Spleen (tissue), 11 donors: ENCODE measurements at regions not wholly inside any gene's neighbourhood (a gene's known extent, or its start where the extent isn't known, plus 50 kb on each side); places are given as distances from the start of the nearest gene placed in this dataset.

ENCODE experiments used
- DNase-seq: peaks from one replicate; pipeline ENCODE4 v3.0.0-alpha.2; 2020
- H3K27ac ChIP-seq, 8 donors: fragments of 200-600 bp; sonication (generic) in 7 of 8; 1 replicate in 4 of 8; 2 replicates in 4 of 8; pipeline versions ENCODE4 v1.5.0 to v1.8.0; 2016 to 2021; ENCODE audit warnings: inconsistent platforms in 4 of 8, mild to moderate bottlenecking in 4 of 8, moderate library complexity in 1 of 8
- H3K27me3 ChIP-seq, 7 donors: fragments of 200-600 bp; sonication (generic) in 6 of 7; replicated peaks in 1 of 7; 1 replicate in 4 of 7; 2 replicates in 3 of 7; pipeline versions ENCODE4 v1.5.0 to v1.8.0; 2016 to 2021; ENCODE audit warnings: inconsistent platforms in 3 of 7, mild to moderate bottlenecking in 1 of 7
- H3K36me3 ChIP-seq, 6 donors: fragments of 200-600 bp; sonication (generic) in 5 of 6; 1 replicate in 4 of 6; 2 replicates in 2 of 6; pipeline versions ENCODE4 v1.5.0 to v1.8.0; 2016 to 2021; ENCODE audit warnings: inconsistent platforms in 2 of 6
- H3K4me1 ChIP-seq, 6 donors: fragments of 200-600 bp; sonication (generic) in 5 of 6; 1 replicate in 3 of 6; 2 replicates in 3 of 6; pipeline versions ENCODE4 v1.5.0 to v1.8.0; 2016 to 2021; ENCODE audit warnings: inconsistent platforms in 3 of 6
- H3K4me3 ChIP-seq, 8 donors: fragments of 200-600 bp; sonication (generic) in 7 of 8; 1 replicate in 4 of 8; 2 replicates in 4 of 8; pipeline versions ENCODE4 v1.5.0 to v1.8.0; 2016 to 2021; ENCODE audit warnings: inconsistent platforms in 4 of 8, mild to moderate bottlenecking in 4 of 8, moderate library complexity in 2 of 8
- H3K9me3 ChIP-seq, 8 donors: fragments of 200-600 bp; sonication (generic) in 7 of 8; 1 replicate in 4 of 8; 2 replicates in 4 of 8; pipeline versions ENCODE4 v1.5.0 to v1.8.0; 2016 to 2021; ENCODE audit warnings: inconsistent platforms in 4 of 8
- CTCF ChIP-seq, 11 experiments: fragments of 200-600 bp in 7 of 11; fragments of 450-650 bp in 4 of 11; sonication (generic) in 4 of 11; IDR thresholded peaks in 8 of 11; conservative IDR thresholded peaks in 3 of 11; 1 replicate in 7 of 11; 2 replicates in 4 of 11; pipeline versions ENCODE4 v1.4.0 to v1.8.0; 2016 to 2021; ENCODE audit warnings: antibody characterized with exemption in 11 of 11, inconsistent platforms in 4 of 11, mild to moderate bottlenecking in 1 of 11
- POLR2A ChIP-seq, 3 donors: fragments of 450-650 bp; IDR thresholded peaks; one replicate each; pipeline ENCODE4 v1.5.1; 2017; ENCODE audit warnings: antibody characterized with exemption in 3 of 3, mild to moderate bottlenecking in 1 of 3
- POLR2AphosphoS5 ChIP-seq, 3 donors: sonication (generic); formaldehyde crosslinking; IDR thresholded peaks; one replicate each; pipeline ENCODE4 v1.5.1; 2017; ENCODE audit warnings: antibody characterized with exemption in 3 of 3
- WGBS, 5 donors: extraction: QIAGEN DNeasy Blood & Tissue Kit in 3 of 5; methylation state at CpG; one replicate each; pipeline versions ENCODE4 v1.1.5 to v1.1.7; 2013 to 2018; 5-methylcytosine and 5-hydroxymethylcytosine counted together
- intact Hi-C: fragments of 100-400 bp; cut with DNase I; formaldehyde crosslinking; loops from one replicate; pipeline ENCODE4 v1.15.0; 2023; ENCODE audit warnings: low total_unique reads
- donor health status: healthy with polysubstance abuse.
- donor health status: DM: no; HTN: no; CAD: no; lungs with moderate emphysema.
- donor health status: DM: no; HTN: no; CAD: no.
- donor health status: Bipolar disorder and iron deficiency.
- donor health status: healthy.
- donor health status: DM: no; HTN: no; CAD: no.
- donor health status: DM: yes; HTN: yes; CAD: no.

- no peak for DNase-seq
- Histone ChIP-seq H3K27me3 (no peaks in the 10 kb centered on the region), H3K4me1 (no peaks in the 10 kb centered on the region), H3K9me3 (no peaks in the 10 kb centered on the region), H3K36me3 (no peaks in the 10 kb centered on the region), H3K4me3 (no peak overlapping the region), H3K27ac (no peak overlapping the region)
- TF ChIP-seq POLR2A (IDR thresholded peaks at IDR 0.05) (no peak), POLR2AphosphoS5 (IDR thresholded peaks at IDR 0.05) (no peak), CTCF (IDR thresholded peaks at IDR 0.05 in 8 of 11, conservative IDR thresholded peaks at IDR 0.05 in 3 of 11) (no peak)
- WGBS, 5 donors, result 86 to 94% (median 91%) methylated on average over 4 of the region's 4 CpGs
- intact Hi-C loops, result no loop called here
Measured at GRCh38 chr18:66760559-66760958, 156.7 kb upstream of the CDH19 start.

- H3K27me3 ChIP-seq, result no peaks in the 10 kb centered on the region
- no peaks in the 10 kb centered on the region for H3K9me3 ChIP-seq
- H3K4me1 ChIP-seq, result no peaks in the 10 kb centered on the region
- no peak for TF ChIP-seq POLR2AphosphoS5 (IDR thresholded peaks at IDR 0.05)
- TF ChIP-seq POLR2A (IDR thresholded peaks at IDR 0.05), result no peak
- no peak for TF ChIP-seq CTCF (IDR thresholded peaks at IDR 0.05 in 8 of 11, conservative IDR thresholded peaks at IDR 0.05 in 3 of 11)
- no peak for DNase-seq
- H3K36me3 ChIP-seq, result no peaks in the 10 kb centered on the region
- intact Hi-C loops, result no loop called here
- 94 to 98% (median 97%) methylated on average over 6 of the region's 6 CpGs for WGBS, 5 donors
- H3K4me3 ChIP-seq, result no peak overlapping the region
- H3K27ac ChIP-seq, result no peak overlapping the region
Measured at GRCh38 chr18:66759050-66759828, 155.3 kb upstream of the CDH19 start.

GRCh38 chr18:66757946-66758345, 154.1 kb upstream of the CDH19 start:
- Histone ChIP-seq H3K4me3 (no peak overlapping the region), H3K27me3 (no peaks in the 10 kb centered on the region), H3K4me1 (no peaks in the 10 kb centered on the region), H3K9me3 (no peaks in the 10 kb centered on the region), H3K36me3 (no peaks in the 10 kb centered on the region), H3K27ac (no peak overlapping the region)
- intact Hi-C loops, result no loop called here
- DNase-seq, result no peak
- TF ChIP-seq POLR2AphosphoS5 (IDR thresholded peaks at IDR 0.05), result no peak
- no peak for TF ChIP-seq POLR2A (IDR thresholded peaks at IDR 0.05)
- no peak for TF ChIP-seq CTCF (IDR thresholded peaks at IDR 0.05 in 8 of 11, conservative IDR thresholded peaks at IDR 0.05 in 3 of 11)
- WGBS, 5 donors, result 72 to 86% (median 75%) methylated on average over 4 of the region's 4 CpGs

GRCh38 chr18:66754335-66754734, 150.4 kb upstream of the CDH19 start:
- 80 to 88% (median 86%) methylated on average over 1 of the region's 1 CpG for WGBS, 5 donors
- TF ChIP-seq POLR2A (IDR thresholded peaks at IDR 0.05) (no peak), POLR2AphosphoS5 (IDR thresholded peaks at IDR 0.05) (no peak), CTCF (IDR thresholded peaks at IDR 0.05 in 8 of 11, conservative IDR thresholded peaks at IDR 0.05 in 3 of 11) (no peak)
- H3K4me3 ChIP-seq, result no peak overlapping the region
- intact Hi-C loops, result no loop called here
- H3K27me3 ChIP-seq, result no peaks in the 10 kb centered on the region
- H3K9me3 ChIP-seq, result no peaks in the 10 kb centered on the region
- no peaks in the 10 kb centered on the region for H3K4me1 ChIP-seq
- no peak for DNase-seq
- no peaks in the 10 kb centered on the region for H3K36me3 ChIP-seq
- no peak overlapping the region for H3K27ac ChIP-seq
